GM10266 (cell line): ENCODE measurements at regions not wholly inside any gene's neighbourhood (a gene's known extent, or its start where the extent isn't known, plus 50 kb on each side); places are given as distances from the start of the nearest gene placed in this dataset.
"Not testable (repeated sequence)": the region's sequence is repeated elsewhere in the genome, so short reads cannot be mapped to it uniquely, and the experiment has no call there.

Experiments
- DNase-seq: peaks from one replicate; pipeline ENCODE4 v3.0.0; 2012; ENCODE audit errors: extremely low spot score
- TF ChIP-seq, protein P1 (sequence below): IDR thresholded peaks from 2 replicates; pipeline ENCODE4 v1.5.1; 2012; ENCODE audit warnings: mild to moderate bottlenecking, low read depth; ENCODE audit not compliant: control insufficient read depth, insufficient read depth; ENCODE audit errors: missing control alignments

DNA sequence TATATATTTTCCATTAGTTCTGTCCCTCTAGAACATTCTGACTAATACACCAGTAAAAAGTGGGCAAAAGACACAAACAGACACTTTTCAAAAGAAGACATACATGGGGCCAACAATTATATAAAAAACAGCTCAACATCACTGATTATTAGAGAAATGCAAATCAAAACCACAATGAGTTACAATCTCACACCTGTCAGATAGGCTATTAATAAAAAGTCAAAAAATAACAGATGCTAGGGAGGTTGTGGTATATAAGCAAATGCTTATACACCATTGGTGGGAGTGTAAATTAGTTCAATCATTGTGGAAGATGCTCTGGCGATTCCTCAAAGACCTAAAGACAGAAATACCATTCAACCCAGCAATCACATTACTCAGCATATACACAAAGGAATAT lies 1707.8 kb downstream of the GRIK2 start:
- TF ChIP-seq, protein P1, sequence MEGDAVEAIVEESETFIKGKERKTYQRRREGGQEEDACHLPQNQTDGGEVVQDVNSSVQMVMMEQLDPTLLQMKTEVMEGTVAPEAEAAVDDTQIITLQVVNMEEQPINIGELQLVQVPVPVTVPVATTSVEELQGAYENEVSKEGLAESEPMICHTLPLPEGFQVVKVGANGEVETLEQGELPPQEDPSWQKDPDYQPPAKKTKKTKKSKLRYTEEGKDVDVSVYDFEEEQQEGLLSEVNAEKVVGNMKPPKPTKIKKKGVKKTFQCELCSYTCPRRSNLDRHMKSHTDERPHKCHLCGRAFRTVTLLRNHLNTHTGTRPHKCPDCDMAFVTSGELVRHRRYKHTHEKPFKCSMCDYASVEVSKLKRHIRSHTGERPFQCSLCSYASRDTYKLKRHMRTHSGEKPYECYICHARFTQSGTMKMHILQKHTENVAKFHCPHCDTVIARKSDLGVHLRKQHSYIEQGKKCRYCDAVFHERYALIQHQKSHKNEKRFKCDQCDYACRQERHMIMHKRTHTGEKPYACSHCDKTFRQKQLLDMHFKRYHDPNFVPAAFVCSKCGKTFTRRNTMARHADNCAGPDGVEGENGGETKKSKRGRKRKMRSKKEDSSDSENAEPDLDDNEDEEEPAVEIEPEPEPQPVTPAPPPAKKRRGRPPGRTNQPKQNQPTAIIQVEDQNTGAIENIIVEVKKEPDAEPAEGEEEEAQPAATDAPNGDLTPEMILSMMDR: no peak
- no peak for DNase-seq

DNA sequence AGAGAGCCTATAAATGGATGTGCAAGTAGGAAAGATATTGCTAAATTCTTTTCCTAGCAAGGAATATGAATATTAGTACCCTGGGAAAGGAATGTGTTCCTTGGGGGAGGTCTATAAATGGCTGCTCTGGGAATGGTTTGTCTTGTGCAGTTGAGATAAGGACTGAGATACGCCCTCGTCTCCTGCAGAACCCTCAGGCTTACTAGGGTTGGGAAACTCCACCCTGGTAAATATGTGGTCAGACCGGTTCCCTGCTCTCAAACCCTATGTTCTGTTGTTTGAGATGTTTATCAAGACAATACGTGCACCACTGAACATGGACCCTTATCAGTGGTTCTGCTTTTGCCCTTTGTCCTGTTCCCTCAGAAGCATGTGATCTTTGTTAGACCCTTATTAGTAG lies 1698.9 kb downstream of the GRIK2 start:
- DNase-seq: not testable (repeated sequence)

DNA sequence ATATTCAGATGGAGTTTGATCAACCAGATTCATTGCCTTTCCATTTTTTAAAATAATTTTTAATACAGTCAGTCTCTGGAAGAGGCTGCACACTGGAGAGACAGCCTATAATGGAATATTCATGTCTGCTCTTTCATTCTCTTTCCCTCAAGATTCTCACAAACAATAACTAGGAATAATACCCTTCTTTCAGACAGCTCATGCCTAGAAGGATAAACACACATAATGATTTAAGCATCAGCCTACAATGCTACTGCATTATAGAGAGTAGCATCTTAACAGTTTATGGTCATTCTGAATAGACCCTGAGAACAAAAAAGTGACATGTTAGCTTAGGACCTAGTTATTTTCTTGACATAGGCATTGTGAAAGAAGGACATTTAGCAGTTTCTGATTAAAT lies 1692.3 kb downstream of the GRIK2 start:
- TF ChIP-seq, protein P1: no peak
- DNase-seq: no peak

DNA sequence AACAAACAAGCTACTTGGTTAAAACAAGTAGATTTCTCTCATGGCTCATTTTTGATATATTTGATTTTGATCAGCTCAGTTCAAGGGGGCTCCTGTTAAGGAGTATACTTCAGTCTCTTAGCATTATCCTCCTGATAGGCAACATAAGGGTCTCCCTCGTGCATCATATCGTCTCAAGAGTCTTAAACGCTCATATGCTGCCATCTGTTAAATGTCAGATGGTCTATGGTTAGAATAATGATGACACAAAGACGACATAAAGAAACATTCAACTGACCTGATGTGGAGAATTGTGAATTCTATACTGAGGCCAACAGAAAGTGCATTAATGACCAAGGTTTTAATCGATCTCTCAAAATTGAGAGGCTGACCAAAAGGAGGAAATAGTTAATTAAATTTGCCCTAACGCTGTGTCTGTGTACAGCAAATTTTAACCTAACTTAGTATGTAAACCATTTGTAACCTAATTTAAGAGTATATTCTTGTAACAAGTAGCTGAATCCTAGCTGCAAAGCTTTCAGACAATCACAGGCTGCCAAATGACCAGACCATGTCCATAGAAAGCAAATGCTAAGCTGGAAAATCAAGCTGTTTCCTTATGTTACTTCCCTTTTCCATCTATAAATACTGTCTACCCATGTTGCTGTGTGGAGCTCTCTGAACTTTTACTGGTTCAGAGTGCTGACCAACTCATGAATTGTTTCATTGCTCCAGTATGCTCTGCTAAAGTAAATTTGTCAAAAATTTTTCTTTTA lies 1688.5 kb downstream of the GRIK2 start:
- TF ChIP-seq, protein P1: no peak

DNA sequence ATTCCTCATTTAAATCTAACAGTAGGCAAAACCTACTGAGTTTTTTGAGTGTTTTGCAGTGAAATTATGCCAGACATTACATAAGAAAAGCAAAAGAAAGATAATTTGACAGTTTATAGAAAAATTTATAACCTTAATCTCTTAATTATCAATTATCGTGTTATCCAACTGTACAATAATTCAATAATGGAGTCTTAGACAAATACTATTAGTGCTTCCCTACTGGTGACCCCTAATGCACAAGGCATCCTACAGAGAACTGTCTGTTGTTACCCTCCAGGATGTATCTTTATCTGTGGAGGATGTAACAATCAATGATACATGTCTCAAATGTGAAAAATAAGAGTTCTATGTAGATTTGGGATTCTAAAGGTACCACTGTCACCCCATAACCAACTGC lies 1687.6 kb downstream of the GRIK2 start:
- no peak for DNase-seq
- TF ChIP-seq, protein P1: no peak

More for the DNA sequence above, 1688.5 kb downstream of the GRIK2 start:
- DNase-seq: no peak

DNA sequence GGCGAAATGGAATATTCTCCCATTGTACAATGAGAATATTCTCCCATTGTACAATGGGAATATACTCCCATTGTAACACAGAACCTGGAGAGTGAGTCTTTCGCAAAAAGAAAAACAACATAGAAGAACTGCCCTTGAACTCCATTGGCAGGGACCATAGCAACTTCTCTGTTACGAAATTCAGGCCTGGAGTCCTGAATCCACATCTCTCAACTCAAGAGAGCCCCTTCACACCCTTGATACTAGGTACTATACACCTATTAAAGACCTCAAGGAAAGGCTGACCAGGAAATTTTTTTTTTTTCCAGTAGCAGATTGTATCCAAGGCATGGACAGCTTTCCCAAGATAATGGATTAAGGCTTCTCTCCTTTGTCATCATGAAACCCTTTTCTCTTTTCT lies 1687.0 kb downstream of the GRIK2 start:
- TF ChIP-seq, protein P1: no peak
- no peak for DNase-seq

DNA sequence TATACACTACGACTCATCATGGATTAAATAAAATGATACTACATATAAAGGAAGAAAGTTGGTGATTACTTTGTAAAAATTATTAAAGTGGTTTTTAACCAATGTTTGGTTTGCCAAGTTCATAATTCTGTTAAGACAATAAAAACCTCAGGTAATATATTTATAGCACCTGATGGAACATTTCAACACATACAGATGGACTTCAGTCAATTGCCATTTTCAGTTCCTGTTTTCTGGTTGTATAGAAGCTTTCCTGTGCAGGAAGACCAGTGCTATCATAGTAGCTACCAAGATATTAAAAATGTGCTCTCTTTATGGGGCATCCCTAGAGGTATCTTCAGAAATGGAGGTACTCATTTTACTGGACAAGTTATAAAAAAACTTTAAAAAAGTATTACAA lies 1686.4 kb downstream of the GRIK2 start:
- TF ChIP-seq, protein P1: no peak
- no peak for DNase-seq

DNA sequence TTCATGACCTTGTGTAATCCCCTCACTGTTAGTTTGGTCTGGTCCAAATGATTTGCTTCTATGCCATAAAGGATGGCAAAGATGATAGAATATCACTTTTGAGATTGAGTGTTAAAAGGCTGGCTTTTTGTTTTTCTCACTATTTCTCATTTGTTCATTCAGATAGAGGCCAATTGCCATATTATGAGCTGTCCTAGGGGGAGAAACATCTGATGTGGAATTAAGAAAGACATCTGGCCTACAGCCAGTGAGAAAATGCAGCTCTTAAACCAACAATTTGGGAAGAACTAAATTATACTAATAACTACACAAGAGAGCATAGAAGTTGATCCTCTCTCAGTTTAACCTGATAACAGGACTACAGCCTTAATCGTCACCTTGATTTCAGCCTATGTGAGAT lies 1668.6 kb downstream of the GRIK2 start:
- no peak for DNase-seq
- TF ChIP-seq, protein P1: no peak
